A549 (cell line): ENCODE measurements at regions not wholly inside any gene's neighbourhood (a gene's known extent, or its start where the extent isn't known, plus 50 kb on each side); places are given as distances from the start of the nearest gene placed in this dataset.

Source experiments
- ATAC-seq, 2 experiments: fragments of 200-7000 bp in 1 of 2; fragments of >200 bp in 1 of 2; cut with Nextera tagmentation in 1 of 2; cut with Tn5 transposase in 1 of 2; 3 replicates each; pipeline versions ENCODE4 v1.8.0 to v1.9.1; 2018 to 2020; ENCODE audit warnings: mild to moderate bottlenecking in 1 of 2, moderate library complexity in 1 of 2
- CTCF ChIA-PET: fragments of 300-600 bp; sonication (Branson Sonifier 250); formaldehyde crosslinking; extraction: SDS; loops from one replicate; lab custom pipeline; 2021; ENCODE audit warnings: antibody characterized with exemption, inconsistent platforms; lab: Yijun Ruan, JAX
- POLR2A ChIA-PET: fragments of 350-600 bp; formaldehyde crosslinking; extraction: SDS; loops from one replicate; lab custom pipeline; 2021; ENCODE audit warnings: antibody characterized with exemption, inconsistent platforms; lab: Yijun Ruan, JAX
- DNase-seq, 2 experiments: peaks; one replicate each; pipeline versions ENCODE4 v3.0.0 to v3.0.0-alpha.2; 2011 to 2016; ENCODE audit warnings: low read depth in 1 of 2, low spot score in 1 of 2
- FAIRE-seq: peaks from 2 replicates; lab custom pipeline; 2011; peaks lifted over from hg19 to GRCh38; lab: Jason Lieb, UNC
- H3K27ac ChIP-seq, 2 experiments: fragments of >200 bp; sonication (Bioruptor Twin); formaldehyde crosslinking; 3 replicates each; pipeline ENCODE4 v1.5.1; 2016 to 2017
- H3K4me1 ChIP-seq: fragments of >200 bp; sonication (Bioruptor Twin); formaldehyde crosslinking; 3 replicates; pipeline ENCODE4 v1.6.1; 2016
- H3K4me2 ChIP-seq: fragments of >200 bp; sonication (Bioruptor Twin); formaldehyde crosslinking; 3 replicates; pipeline ENCODE4 v1.6.1; 2016
- H3K4me3 ChIP-seq: fragments of >200 bp; sonication (Bioruptor Twin); formaldehyde crosslinking; 3 replicates; pipeline ENCODE4 v1.5.1; 2016
- H3K9me3 ChIP-seq: fragments of >200 bp; sonication (Bioruptor Twin); formaldehyde crosslinking; 3 replicates; pipeline ENCODE4 v1.6.1; 2016
- CHD2 ChIP-seq: fragments of 150-350 bp; IDR thresholded peaks from 2 replicates; pipeline ENCODE4 v1.6.1; 2014; ENCODE audit warnings: low read length; ENCODE audit not compliant: partially characterized antibody
- CHD4 ChIP-seq: fragments of 200-600 bp; sonication (generic); IDR thresholded peaks from 2 replicates; pipeline ENCODE4 v1.6.1; 2016; ENCODE audit warnings: antibody characterized with exemption, mild to moderate bottlenecking, borderline replicate concordance
- EHF ChIP-seq: fragments of 250-450 bp; sonication (Bioruptor Pico); IDR thresholded peaks from 2 replicates; pipeline ENCODE4 v1.5.0; 2020; ENCODE audit warnings: mild to moderate bottlenecking
- ESRRA ChIP-seq: fragments of 150-350 bp; IDR thresholded peaks from 2 replicates; pipeline ENCODE4 v1.6.1; 2014; ENCODE audit warnings: mild to moderate bottlenecking, low read length, borderline replicate concordance
- FOSL2 ChIP-seq, 2 experiments: fragments of 450-650 bp in 1 of 2; fragments of >200 bp in 1 of 2; sonication (Bioruptor Twin) in 1 of 2; formaldehyde crosslinking; IDR thresholded peaks; 2 replicates each; pipeline versions ENCODE4 v1.5.0 to v1.6.1; 2016 to 2020; ENCODE audit warnings: mild to moderate bottlenecking in 1 of 2, moderate library complexity in 1 of 2
- FOXS1 ChIP-seq: fragments of 250-450 bp; sonication (Bioruptor Pico); IDR thresholded peaks from 2 replicates; pipeline ENCODE4 v1.5.0; 2020; ENCODE audit warnings: mild to moderate bottlenecking, moderate library complexity
- JUNB ChIP-seq: fragments of >200 bp; sonication (Bioruptor Twin); formaldehyde crosslinking; IDR thresholded peaks from 2 replicates; pipeline ENCODE4 v1.6.1; 2016
- KDM1A ChIP-seq: fragments of 200-600 bp; sonication (generic); IDR thresholded peaks from 2 replicates; pipeline ENCODE4 v1.6.1; 2016; ENCODE audit warnings: low read depth, mild to moderate bottlenecking
- KDM5A ChIP-seq: fragments of 200-600 bp; sonication (generic); IDR thresholded peaks from 2 replicates; pipeline ENCODE4 v1.6.1; 2016; ENCODE audit warnings: antibody characterized with exemption, mild to moderate bottlenecking
- MAFK ChIP-seq: fragments of 450-650 bp; IDR thresholded peaks from 2 replicates; pipeline ENCODE4 v1.6.1; 2014; ENCODE audit not compliant: partially characterized antibody
- MAX ChIP-seq: IDR thresholded peaks from 2 replicates; pipeline ENCODE4 v1.6.1; 2012
- MAZ ChIP-seq: fragments of 150-350 bp; IDR thresholded peaks from 2 replicates; pipeline ENCODE4 v1.6.1; 2014; ENCODE audit warnings: antibody characterized with exemption, low read depth, low read length, borderline replicate concordance
- MYC ChIP-seq: IDR thresholded peaks from 2 replicates; pipeline ENCODE4 v1.6.1; 2012; ENCODE audit warnings: mild to moderate bottlenecking, inconsistent platforms, low read length, improper control_type of control experiment, borderline replicate concordance
- NFE2L2 ChIP-seq: fragments of 150-350 bp; conservative IDR thresholded peaks from 2 replicates; pipeline ENCODE4 v1.6.1; 2014; ENCODE audit warnings: low read length
- NR3C1 ChIP-seq: fragments of >200 bp; sonication (Bioruptor Twin); formaldehyde crosslinking; IDR thresholded peaks from 3 replicates; pipeline ENCODE4 v1.6.1; 2017
- RARB ChIP-seq: fragments of 250-450 bp; sonication (Bioruptor Pico); IDR thresholded peaks from 2 replicates; pipeline ENCODE4 v1.8.0; 2021; ENCODE audit warnings: mild to moderate bottlenecking, moderate library complexity
- TFCP2L1 ChIP-seq: fragments of 250-450 bp; sonication (Bioruptor Pico); IDR thresholded peaks from 2 replicates; pipeline ENCODE4 v1.5.0; 2021; ENCODE audit warnings: mild to moderate bottlenecking
- ZC3H11A ChIP-seq: fragments of 450-650 bp; IDR thresholded peaks from 2 replicates; pipeline ENCODE4 v1.6.1; 2014; ENCODE audit warnings: antibody characterized with exemption, mild to moderate bottlenecking
- WGBS: methylation state at CpG from one replicate; pipeline ENCODE4 v1.1.6; 2017; ENCODE audit errors: missing lambda C conversion rate; 5-methylcytosine and 5-hydroxymethylcytosine counted together
- TF ChIP-seq, protein P1 (sequence below): fragments of >200 bp; sonication (Bioruptor Twin); formaldehyde crosslinking; IDR thresholded peaks from 2 replicates; pipeline ENCODE4 v1.6.1; 2016
- TF ChIP-seq, protein P2 (sequence below): fragments of >200 bp; sonication (Bioruptor Twin); formaldehyde crosslinking; IDR thresholded peaks from 3 replicates; pipeline ENCODE4 v1.6.1; 2016
- TF ChIP-seq, protein P3 (sequence below): fragments of 250-450 bp; sonication (Bioruptor Pico); IDR thresholded peaks from 2 replicates; pipeline ENCODE4 v1.5.0; 2021; ENCODE audit warnings: mild to moderate bottlenecking, moderate library complexity, borderline replicate concordance

- CTCF ChIA-PET: interaction anchor here (1.4 kb wide), 1 partner anchor 12 kb away, joined by 6 read pairs; no protein-coding TSS in a partner anchor
- TF ChIP-seq FOXS1 (CRISPR knock-in tag) (no peak), MYC (no peak), NR3C1 (no peak), TFCP2L1 (no peak), JUNB (no peak), MAFK (no peak), CHD2 (no peak), ZC3H11A (no peak)
- TF ChIP-seq, all 56 proteins: peak for 0
- H3K27ac ChIP-seq: no peak overlapping the region
- no peak overlapping the region for H3K4me3 ChIP-seq
- peaks cover 10% of the 10 kb centered on the region for H3K9me3 ChIP-seq
- DNase-seq (no peak), ATAC-seq (no peak), FAIRE-seq (no peak)
- no peaks in the 10 kb centered on the region for H3K4me1 ChIP-seq
- no peak overlapping the region for H3K4me2 ChIP-seq
- POLR2A ChIA-PET: no interaction called here
- WGBS: 33% methylated on average over 2 of the region's 2 CpGs
Observed at GRCh38 chr3:109774108-109774507, 436.8 kb upstream of the DPPA4 start.

DNA sequence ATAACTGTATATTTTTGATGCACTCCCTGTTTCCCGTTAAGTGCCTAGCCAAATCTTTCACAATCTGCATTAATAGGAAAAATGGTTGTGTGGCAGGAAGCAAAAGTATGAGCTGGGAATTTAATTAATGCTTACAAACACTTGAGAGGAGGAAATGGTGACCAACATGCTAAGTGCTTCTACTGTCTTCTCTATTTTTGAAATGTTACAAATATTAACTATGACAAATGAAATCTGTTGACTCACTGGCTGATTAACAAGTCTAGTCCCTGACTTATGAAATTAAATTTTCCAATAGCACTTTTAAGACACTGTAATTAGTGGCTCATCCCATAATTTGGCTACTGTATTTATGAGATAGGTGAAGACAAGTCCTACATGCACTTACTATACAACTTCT lies 446.9 kb upstream of the DPPA4 start:
- Histone ChIP-seq H3K4me2 (no peak overlapping the region), H3K4me1 (no peaks in the 10 kb centered on the region), H3K4me3 (no peak overlapping the region), H3K27ac (no peak overlapping the region), H3K9me3 (peaks cover 18% of the 10 kb centered on the region)
- ChIA-PET CTCF (interaction anchor here (0.6 kb wide), 1 partner anchor 283 kb away, joined by 4 read pairs; no protein-coding TSS in a partner anchor), POLR2A (no interaction called here)
- WGBS: 78% methylated on average over 1 of the region's 1 CpG
- no peak for FAIRE-seq
- DNase-seq: no peak
- TF ChIP-seq CHD4 (no peak), KDM1A (no peak), FOSL2 (IDR thresholded peaks at IDR 0.05) (no peak), FOSL2 (CRISPR knock-in tag; IDR thresholded peaks at IDR 0.05) (no peak), NFE2L2 (no peak), MAX (no peak)
- ATAC-seq: no peak

DNA sequence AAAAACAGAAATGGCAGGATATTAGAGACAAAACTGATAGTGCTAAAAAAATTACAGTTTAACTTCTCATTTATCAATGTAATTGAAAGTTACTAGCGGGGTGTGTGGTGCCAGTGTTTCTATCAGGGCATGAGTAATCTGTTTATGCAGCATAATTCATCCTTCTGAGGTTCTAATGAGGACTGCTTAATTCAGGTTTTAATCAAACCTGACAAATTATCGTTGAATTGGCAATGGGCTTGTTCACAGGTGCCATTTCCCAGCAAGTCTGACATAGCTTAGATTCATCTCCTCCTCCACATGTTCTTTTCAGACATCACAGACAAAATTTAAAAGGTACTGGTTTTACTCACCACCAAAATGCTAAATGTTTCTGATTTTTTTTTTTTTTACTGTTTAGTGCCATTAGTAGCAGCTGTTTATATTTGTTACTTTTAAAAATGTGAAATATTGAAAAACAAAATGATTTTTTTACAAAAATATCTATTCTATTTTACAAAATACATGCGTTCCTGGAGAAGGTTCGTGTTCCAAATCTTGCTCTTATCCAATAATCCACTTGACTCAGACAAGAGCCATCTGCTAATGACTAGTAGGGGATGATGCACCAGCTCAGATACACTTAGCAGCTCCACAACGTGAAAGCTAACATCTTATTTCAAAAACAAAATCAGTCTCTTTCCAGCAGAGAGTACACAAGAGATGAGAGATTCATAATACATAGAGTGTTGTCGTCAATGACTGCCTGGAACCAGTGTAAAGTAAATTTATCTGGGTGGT lies 447.7 kb upstream of the DPPA4 start:
- POLR2A ChIA-PET: no interaction called here
- FAIRE-seq (no peak), DNase-seq (no peak), ATAC-seq (no peak)
- CTCF ChIA-PET: interaction anchor here (0.6 kb wide), 1 partner anchor 284 kb away, joined by 4 read pairs; no protein-coding TSS in a partner anchor
- WGBS: 52% methylated on average over 6 of the region's 6 CpGs
- H3K4me1 ChIP-seq: no peaks in the 10 kb centered on the region
- H3K27ac ChIP-seq: no peak overlapping the region
- H3K4me2 ChIP-seq: no peak overlapping the region
- H3K4me3 ChIP-seq: no peak overlapping the region
- peaks cover 13% of the 10 kb centered on the region for H3K9me3 ChIP-seq
- TF ChIP-seq, protein P1, sequence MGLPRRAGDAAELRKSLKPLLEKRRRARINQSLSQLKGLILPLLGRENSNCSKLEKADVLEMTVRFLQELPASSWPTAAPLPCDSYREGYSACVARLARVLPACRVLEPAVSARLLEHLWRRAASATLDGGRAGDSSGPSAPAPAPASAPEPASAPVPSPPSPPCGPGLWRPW: no peak
- TF ChIP-seq NFE2L2 (no peak), ESRRA (no peak), MAX (no peak), RARB (no peak), KDM5A (no peak)
- TF ChIP-seq, protein P2, sequence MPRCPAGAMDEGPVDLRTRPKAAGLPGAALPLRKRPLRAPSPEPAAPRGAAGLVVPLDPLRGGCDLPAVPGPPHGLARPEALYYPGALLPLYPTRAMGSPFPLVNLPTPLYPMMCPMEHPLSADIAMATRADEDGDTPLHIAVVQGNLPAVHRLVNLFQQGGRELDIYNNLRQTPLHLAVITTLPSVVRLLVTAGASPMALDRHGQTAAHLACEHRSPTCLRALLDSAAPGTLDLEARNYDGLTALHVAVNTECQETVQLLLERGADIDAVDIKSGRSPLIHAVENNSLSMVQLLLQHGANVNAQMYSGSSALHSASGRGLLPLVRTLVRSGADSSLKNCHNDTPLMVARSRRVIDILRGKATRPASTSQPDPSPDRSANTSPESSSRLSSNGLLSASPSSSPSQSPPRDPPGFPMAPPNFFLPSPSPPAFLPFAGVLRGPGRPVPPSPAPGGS: no peak

DNA sequence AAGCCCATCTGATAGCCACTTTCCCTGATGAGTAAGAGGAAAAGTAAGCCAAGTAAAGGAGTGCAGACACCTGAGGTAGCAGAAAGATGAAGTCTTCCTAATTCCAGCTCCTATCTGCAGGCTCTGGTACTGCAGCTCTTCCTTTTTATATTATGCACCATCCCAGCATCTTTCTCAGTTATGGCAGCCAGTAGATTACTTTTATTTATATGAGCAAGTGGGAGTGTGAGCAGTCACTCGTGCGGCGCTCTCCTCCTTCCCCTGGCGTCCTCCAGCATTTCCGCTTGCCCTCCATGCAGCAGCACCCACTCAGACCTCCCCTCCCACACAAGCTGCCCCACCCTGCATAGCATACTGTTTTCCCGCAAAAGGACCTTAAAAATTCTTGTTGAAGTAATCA lies 465.9 kb upstream of the DPPA4 start:
- FAIRE-seq: no peak
- Histone ChIP-seq H3K4me3 (no peak overlapping the region), H3K27ac (no peak overlapping the region), H3K4me2 (no peak overlapping the region), H3K9me3 (no peaks in the 10 kb centered on the region), H3K4me1 (no peaks in the 10 kb centered on the region)
- peak in 1 of 2 experiments; percentile 22 for DNase-seq
- 65% methylated on average over 6 of the region's 6 CpGs for WGBS
- ChIA-PET POLR2A (no interaction called here), CTCF (interaction anchor here (1.0 to 1.1 kb wide), 2 partner anchors 15 to 274 kb away, joined by 3 read pairs; no protein-coding TSS in a partner anchor)
- TF ChIP-seq EHF (CRISPR knock-in tag) (no peak), MAZ (no peak), MYC (no peak)
- TF ChIP-seq, protein P3, sequence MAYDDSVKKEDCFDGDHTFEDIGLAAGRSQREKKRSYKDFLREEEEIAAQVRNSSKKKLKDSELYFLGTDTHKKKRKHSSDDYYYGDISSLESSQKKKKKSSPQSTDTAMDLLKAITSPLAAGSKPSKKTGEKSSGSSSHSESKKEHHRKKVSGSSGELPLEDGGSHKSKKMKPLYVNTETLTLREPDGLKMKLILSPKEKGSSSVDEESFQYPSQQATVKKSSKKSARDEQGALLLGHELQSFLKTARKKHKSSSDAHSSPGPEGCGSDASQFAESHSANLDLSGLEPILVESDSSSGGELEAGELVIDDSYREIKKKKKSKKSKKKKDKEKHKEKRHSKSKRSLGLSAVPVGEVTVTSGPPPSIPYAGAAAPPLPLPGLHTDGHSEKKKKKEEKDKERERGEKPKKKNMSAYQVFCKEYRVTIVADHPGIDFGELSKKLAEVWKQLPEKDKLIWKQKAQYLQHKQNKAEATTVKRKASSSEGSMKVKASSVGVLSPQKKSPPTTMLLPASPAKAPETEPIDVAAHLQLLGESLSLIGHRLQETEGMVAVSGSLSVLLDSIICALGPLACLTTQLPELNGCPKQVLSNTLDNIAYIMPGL (CRISPR knock-in tag): no peak
- ATAC-seq: peak in 1 of 2 experiments; percentile 75; a peak in 3 of 6 replicates
